ENCODE measurements at regions not wholly inside any gene's neighbourhood (a gene's known extent, or its start where the extent isn't known, plus 50 kb on each side); places are given as distances from the start of the nearest gene placed in this dataset.

- no peak for DNase-seq (ENCODE audit: low spot score)
Measured at GRCh38 chr14:58783792-58784511, 146.2 kb downstream of the DACT1 start.

- DNase-seq (ENCODE audit: low spot score), result no peak
Measured at GRCh38 chr14:58784931-58785330, 147.2 kb downstream of the DACT1 start.

- DNase-seq (ENCODE audit: low spot score), result no peak
Measured at GRCh38 chr14:58785701-58786100, 147.9 kb downstream of the DACT1 start.

- DNase-seq (ENCODE audit: low spot score), result no peak
Measured at GRCh38 chr14:58787592-58787991, 149.8 kb downstream of the DACT1 start.

- DNase-seq (ENCODE audit: low spot score), result no peak
Measured at GRCh38 chr14:58788655-58789503, 151.1 kb downstream of the DACT1 start.

- DNase-seq (ENCODE audit: low spot score), result no peak
Measured at GRCh38 chr14:58789736-58790135, 152.0 kb downstream of the DACT1 start.

GRCh38 chr14:58792416-58792815 lies 154.7 kb downstream of the DACT1 start:
- no peak for DNase-seq (ENCODE audit: low spot score)

GRCh38 chr14:58793131-58793740 lies 155.5 kb downstream of the DACT1 start:
- DNase-seq (ENCODE audit: low spot score), result no peak

GRCh38 chr14:58794993-58795762 lies 157.4 kb downstream of the DACT1 start:
- DNase-seq (ENCODE audit: low spot score), result no peak

- no peak for DNase-seq (ENCODE audit: low spot score)
Measured at GRCh38 chr14:58796242-58797009, 158.7 kb downstream of the DACT1 start.

- DNase-seq (ENCODE audit: low spot score), result no peak
Measured at GRCh38 chr14:58797010-58797429, 159.3 kb downstream of the DACT1 start.

- no peak for DNase-seq (ENCODE audit: low spot score)
Measured at GRCh38 chr14:58798173-58798572, 160.4 kb downstream of the DACT1 start.

- DNase-seq (ENCODE audit: low spot score), result no peak
Measured at GRCh38 chr14:58801086-58801485, 163.3 kb downstream of the DACT1 start.

GRCh38 chr14:58805057-58805456 lies 167.3 kb downstream of the DACT1 start:
- no peak for DNase-seq (ENCODE audit: low spot score)

GRCh38 chr14:58805605-58806409 lies 168.0 kb downstream of the DACT1 start:
- DNase-seq (ENCODE audit: low spot score), result no peak

- no peak for DNase-seq (ENCODE audit: low spot score)
Measured at GRCh38 chr14:58807191-58807590, 169.4 kb downstream of the DACT1 start.

- no peak for DNase-seq (ENCODE audit: low spot score)
Measured at GRCh38 chr14:58808828-58809227, 171.1 kb downstream of the DACT1 start.

- DNase-seq (ENCODE audit: low spot score), result no peak
Measured at GRCh38 chr14:58809520-58809919, 171.8 kb downstream of the DACT1 start.

GRCh38 chr14:58812050-58812910 lies 174.5 kb downstream of the DACT1 start:
- DNase-seq (ENCODE audit: low spot score), result no peak

GRCh38 chr14:58813745-58814144 lies 176.0 kb downstream of the DACT1 start:
- DNase-seq (ENCODE audit: low spot score), result no peak
